ENCODE measurements at regions not wholly inside any gene's neighbourhood (a gene's known extent, or its start where the extent isn't known, plus 50 kb on each side); places are given as distances from the start of the nearest gene placed in this dataset.

DNA sequence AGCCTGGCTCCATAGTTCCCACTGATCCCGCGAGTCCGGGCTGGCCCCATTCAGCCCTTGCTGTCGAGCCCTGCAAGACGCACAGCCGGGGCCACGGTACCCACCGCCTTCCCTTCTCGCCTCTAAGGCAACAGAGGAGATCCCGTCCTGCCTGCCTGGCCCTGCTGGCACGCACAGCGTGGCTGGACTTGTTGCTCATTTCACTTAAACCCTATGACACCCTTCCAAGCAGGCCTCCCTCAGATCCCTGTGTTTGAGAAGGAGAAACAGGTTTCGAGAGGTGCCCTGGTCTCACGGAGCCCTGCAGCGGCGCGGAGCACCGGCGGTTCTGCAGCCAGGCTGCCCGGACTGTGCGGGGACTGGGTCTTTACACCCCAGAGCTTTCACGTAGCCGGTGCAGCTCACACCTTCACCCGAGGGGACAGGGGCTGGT lies 1048.4 kb downstream of the BRD1 start:
- intact Hi-C loops (cut with micrococcal nuclease), result no loop called here
- Histone ChIP-seq H3K9ac (ENCODE audit: low read length) (no peak overlapping the region), H3K36me3 (ENCODE audit: control insufficient read depth in 1 of 2, insufficient read depth in 2 of 2, low read length in 2 of 2) (no peaks in the 10 kb centered on the region), H4K20me1 (ENCODE audit: insufficient read depth) (no peaks in the 10 kb centered on the region), H3K9me2 (ENCODE audit: insufficient read depth) (no peaks in the 10 kb centered on the region), H3K4me2 (ENCODE audit: low read length) (no peak overlapping the region), H3K4me1 (ENCODE audit: control insufficient read depth in 1 of 2, insufficient read depth in 2 of 2, low read length in 2 of 2) (no peaks in the 10 kb centered on the region), H3K4me3 (replicated peaks in 1 of 2; ENCODE audit: low read depth in 1 of 2, low read length in 2 of 2) (no peak overlapping the region), H3K27ac (ENCODE audit: low read depth, low read length) (no peak overlapping the region), H3K9me3 (ENCODE audit: control insufficient read depth in 1 of 2, insufficient read depth in 1 of 2, low read depth in 1 of 2, low read length in 2 of 2) (peaks cover 8 to 15% of the 10 kb centered on the region in 2 experiments; a peak in 3 of 4 replicates), H3K79me2 (ENCODE audit: insufficient read depth, low read length) (no peaks in the 10 kb centered on the region), H3K27me3 (ENCODE audit: insufficient read depth, low read length) (no peaks in the 10 kb centered on the region), H2AFZ (ENCODE audit: low read depth, low read length, poor library complexity, severe bottlenecking) (no peak overlapping the region)
- ATAC-seq, result no peak
- ChIA-PET POLR2A (no interaction called here), RAD21 (ENCODE audit: low non-redundant PET in 1 of 2, low total read pairs in 2 of 2, uncharacterized antibody in 2 of 2, unreplicated experiment in 2 of 2) (no interaction called here), CTCF (no interaction called here)
- no peak for TF ChIP-seq EZH2 (IDR thresholded peaks at IDR 0.05)
- no peak for TF ChIP-seq ZFX (IDR thresholded peaks at IDR 0.05)
- TF ChIP-seq ZNF274 (IDR thresholded peaks at IDR 0.05; ENCODE audit: low read depth, low read length), result no peak
- TF ChIP-seq, protein P1, sequence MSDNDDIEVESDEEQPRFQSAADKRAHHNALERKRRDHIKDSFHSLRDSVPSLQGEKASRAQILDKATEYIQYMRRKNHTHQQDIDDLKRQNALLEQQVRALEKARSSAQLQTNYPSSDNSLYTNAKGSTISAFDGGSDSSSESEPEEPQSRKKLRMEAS (IDR thresholded peaks at IDR 0.05), result no peak
- no peak for TF ChIP-seq CEBPB (IDR thresholded peaks at IDR 0.05; ENCODE audit: low read depth)
- TF ChIP-seq SRF (IDR thresholded peaks at IDR 0.05; ENCODE audit: low read depth), result no peak
- no peak for TF ChIP-seq EGR1 (IDR thresholded peaks at IDR 0.05; ENCODE audit: low read depth)
- TF ChIP-seq ZBTB33 (IDR thresholded peaks at IDR 0.05; ENCODE audit: extremely low read depth, insufficient replicate concordance, low read length), result no peak
- no peak for TF ChIP-seq CTCF (IDR thresholded peaks at IDR 0.05 in 2 of 3, conservative IDR thresholded peaks at IDR 0.05 in 1 of 3; ENCODE audit: borderline replicate concordance in 1 of 3, insufficient read depth in 1 of 3, low read depth in 2 of 3, low read length in 2 of 3)
- TF ChIP-seq SIN3A (IDR thresholded peaks at IDR 0.05; ENCODE audit: low read depth), result no peak
- no peak for TF ChIP-seq ELF1 (IDR thresholded peaks at IDR 0.05; ENCODE audit: borderline replicate concordance, low read depth)
- no TSS peak for BruUV-seq (replicated peaks)
- DNase-seq (ENCODE audit: low read depth, low spot score), result no peak
